Right ventricle myocardium inferior (tissue), 1 donor: ENCODE measurements at regions not wholly inside any gene's neighbourhood (a gene's known extent, or its start where the extent isn't known, plus 50 kb on each side); places are given as distances from the start of the nearest gene placed in this dataset.

ENCODE experiments used
- ATAC-seq: fragments of 200-7000 bp; cut with Tn5 transposase; one replicate; pipeline ENCODE4 v1.9.1; 2020; ENCODE audit warnings: mild to moderate bottlenecking, moderate library complexity
- DNase-seq: peaks from one replicate; pipeline ENCODE4 v3.0.0; 2021; ENCODE audit errors: missing footprints
- intact Hi-C: fragments of 100-400 bp; cut with DNase I; formaldehyde crosslinking; loops from one replicate; pipeline ENCODE4 v1.11.0; 2022
- donor health status: DM: no; HTN: yes; CAD: no; lungs with severe emphysema.

DNA sequence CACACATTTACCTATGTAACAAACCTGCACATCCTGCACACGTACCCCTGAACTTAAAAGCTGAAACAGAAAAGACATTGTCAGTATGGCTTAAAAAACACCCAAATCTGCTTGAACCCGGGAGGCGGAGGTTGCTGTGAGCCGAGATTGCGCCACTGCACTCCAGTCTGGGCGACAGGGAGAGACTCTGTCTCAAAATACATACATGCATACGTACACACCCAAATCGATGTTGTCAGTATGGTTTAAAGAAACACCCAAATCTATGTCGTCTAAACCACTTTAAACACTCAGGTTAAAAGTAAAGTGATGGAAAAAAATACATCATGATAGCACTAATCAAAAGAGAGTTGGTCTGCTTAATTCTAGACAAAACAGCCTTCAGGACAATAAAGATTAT is 257.5 kb downstream of the RPRM start:
- ATAC-seq (no peak), DNase-seq (no peak)
- intact Hi-C loops: no loop called here

GRCh38 chr2:153218851-153219250 is 259.7 kb downstream of the RPRM start:
- no peak for DNase-seq
- intact Hi-C loops: no loop called here
- no peak for ATAC-seq

DNA sequence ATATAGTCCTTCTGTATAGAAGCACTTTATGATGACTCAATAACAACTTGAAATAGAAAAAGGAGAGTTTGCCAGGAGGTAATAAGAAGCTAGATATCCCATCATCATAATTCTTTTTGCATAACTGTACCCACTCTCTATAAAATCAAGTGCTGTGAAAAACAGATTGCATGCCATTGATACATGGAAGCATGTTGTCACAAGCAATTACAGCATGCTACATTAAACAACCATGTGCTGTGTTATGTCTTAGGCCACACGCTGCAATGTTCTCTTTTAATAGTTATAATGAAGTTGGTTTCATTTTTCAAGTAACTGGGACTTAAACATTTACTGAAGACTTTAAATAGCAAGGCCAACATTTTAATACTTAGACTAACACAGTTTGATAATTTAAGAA is 264.2 kb downstream of the RPRM start:
- no peak for DNase-seq
- ATAC-seq: no peak
- intact Hi-C loops: no loop called here

- ATAC-seq (no peak), DNase-seq (no peak)
- intact Hi-C loops: no loop called here
Observed at GRCh38 chr2:153213022-153213421, 265.5 kb downstream of the RPRM start.

- ATAC-seq (no peak), DNase-seq (no peak)
- intact Hi-C loops: no loop called here
Observed at GRCh38 chr2:153197402-153198386, 280.9 kb downstream of the RPRM start.

DNA sequence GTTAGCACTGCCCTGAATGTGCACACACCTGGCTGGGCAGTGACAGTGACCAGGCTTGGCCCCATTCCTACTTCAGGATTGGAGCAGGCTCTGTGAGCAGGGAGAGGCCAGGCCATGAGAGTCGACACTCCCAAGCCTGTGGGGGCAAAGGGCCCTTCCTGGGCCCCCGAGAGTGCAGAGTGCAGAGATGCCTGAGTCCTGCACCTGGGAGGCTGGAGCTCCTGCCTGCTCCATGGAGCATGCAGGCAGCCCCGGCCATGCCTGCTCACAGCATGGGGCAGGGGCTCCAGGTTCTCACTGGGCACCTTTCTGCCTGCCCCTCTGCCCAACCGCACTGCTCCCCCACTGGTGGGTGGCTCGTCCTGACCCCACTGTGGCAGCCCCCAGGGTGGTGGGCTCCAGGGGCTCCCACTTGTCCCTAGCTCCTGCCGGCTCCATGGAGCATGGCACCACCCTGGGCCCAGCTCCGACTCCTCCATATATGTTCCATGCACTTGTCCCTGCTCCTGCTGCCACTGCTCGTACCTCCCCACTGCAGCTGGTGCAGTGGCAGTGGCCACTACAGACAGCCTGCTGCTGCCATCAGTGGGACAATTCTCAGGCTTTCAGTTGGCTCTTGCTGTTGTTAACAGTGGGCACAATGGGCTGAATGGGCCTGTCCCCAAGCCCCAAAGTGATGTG is 282.0 kb downstream of the RPRM start:
- ATAC-seq (no peak), DNase-seq (no peak)
- intact Hi-C loops: no loop called here

GRCh38 chr2:153195342-153195741 is 283.2 kb downstream of the RPRM start:
- DNase-seq (peak; percentile 26), ATAC-seq (no peak)
- intact Hi-C loops: no loop called here

DNA sequence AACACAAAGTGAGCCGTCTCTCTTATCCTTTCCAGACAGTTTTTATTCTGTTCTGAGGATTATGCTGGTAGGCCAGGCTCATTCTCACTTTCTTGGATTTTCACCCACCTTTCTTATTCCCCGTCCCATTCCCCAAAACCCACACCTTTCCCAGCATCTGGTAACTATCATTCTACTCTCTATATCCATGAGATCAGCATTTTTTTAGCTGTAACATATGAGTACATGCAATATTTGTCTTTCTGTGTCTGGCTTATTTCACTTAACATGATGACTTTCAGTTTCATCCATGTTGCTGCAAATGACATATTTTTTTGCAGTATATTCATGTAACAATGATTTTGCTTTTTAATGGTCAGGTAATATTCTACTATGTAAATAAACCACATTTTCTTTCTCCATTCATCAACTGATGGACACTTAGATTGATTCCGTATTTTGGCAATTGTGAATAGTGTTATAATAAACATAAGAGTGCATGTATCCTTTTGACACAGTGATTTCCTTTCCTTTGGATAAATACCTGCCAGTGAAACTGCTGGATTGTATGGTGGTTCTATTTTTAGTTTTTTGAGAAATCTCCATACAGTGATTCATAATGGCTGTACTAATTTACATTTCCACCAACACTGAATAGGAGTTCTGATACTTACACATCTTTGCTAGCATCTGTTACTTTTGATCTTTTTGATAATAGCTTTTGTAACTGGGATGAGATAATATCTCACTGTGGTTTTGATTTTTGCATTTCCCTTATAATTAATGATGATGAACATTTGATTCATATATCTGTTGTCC is 289.3 kb downstream of the RPRM start:
- DNase-seq: no peak
- ATAC-seq: no peak
- intact Hi-C loops: no loop called here

DNA sequence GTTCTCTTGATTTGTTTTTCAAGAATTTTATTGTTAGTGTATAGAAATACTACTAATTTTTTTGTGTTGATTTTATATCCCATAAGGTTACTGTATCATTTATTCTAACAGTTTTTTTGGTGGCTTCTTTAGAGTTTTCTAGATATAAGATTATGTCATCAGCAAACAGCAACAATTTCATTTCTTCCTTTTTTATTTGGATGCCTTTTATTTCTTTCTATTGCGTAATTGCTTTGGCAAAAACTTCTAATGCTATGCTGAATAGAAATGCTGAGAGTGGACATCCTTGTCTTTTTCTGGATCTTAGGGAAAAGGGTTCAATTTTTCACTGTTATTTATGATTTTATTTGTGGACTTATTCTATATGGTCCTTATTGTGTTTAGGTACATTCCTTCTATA is 298.8 kb downstream of the RPRM start:
- ATAC-seq (no peak), DNase-seq (no peak)
- intact Hi-C loops: no loop called here

DNA sequence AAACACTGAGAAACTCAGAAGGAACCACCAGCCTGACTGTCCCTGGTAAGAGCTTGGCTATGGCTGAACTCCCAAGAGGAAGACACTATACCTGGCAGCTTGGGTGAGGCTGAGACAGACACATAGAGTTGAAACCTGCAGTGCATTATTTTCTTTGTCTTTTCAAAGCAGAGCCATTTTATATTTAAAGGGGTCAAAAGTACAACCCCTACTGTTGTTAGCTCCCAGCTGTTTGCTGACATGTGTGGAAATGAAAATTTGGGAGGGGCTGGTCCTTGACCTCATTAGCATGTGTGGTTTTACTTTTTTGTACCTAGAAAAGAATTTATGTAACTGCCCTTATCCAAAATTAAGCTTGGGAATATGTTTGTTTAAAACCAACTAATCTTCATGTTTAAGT is 309.0 kb downstream of the RPRM start:
- ATAC-seq (no peak), DNase-seq (no peak)
- intact Hi-C loops: no loop called here

- intact Hi-C loops: no loop called here
- DNase-seq (no peak), ATAC-seq (no peak)
Observed at GRCh38 chr2:153165021-153165420, 313.5 kb downstream of the RPRM start.

DNA sequence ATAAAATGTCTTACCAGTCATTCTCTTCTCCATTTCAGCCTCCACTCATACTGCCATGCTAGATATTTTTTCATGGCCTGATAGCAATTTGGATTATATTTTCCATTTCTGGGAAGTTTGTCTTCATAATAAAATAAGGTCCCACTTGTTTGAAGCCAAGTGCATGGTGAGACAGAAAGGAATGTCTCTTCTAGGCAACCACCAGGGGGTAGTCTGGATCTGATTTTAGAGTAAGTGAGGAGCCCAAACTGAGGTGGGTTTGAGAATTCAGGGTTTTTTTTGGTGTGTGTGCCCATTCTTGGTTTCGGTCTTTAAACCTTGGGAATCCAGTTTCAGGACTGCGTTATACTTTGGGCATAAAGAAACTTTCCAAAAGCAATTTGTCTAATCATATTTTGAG is 315.5 kb downstream of the RPRM start:
- DNase-seq (no peak), ATAC-seq (no peak)
- intact Hi-C loops: no loop called here

GRCh38 chr2:153156743-153157142 is 321.8 kb downstream of the RPRM start:
- DNase-seq (no peak), ATAC-seq (no peak)
- intact Hi-C loops: no loop called here

DNA sequence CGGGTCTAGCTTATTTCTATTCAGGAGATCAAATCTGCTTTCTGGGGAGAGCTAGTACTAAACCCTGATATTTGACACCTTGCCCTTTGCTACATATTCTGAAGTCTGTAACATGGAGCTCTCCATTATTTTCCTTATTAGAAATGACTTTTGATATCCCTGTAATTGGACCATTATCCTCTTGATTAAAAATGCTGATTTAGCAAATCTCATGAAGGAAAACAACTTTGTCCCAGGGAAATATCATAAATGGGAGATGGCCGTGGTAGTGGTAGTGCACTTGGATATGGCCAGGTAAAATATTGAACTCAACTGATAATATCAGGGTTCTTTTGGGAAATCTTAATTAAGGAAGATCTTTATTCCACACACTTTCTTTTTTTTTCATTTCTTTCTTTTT is 326.5 kb downstream of the RPRM start:
- intact Hi-C loops: no loop called here
- no peak for ATAC-seq
- DNase-seq: no peak

GRCh38 chr2:153145470-153145978 is 333.0 kb downstream of the RPRM start:
- intact Hi-C loops: no loop called here
- no peak for ATAC-seq
- no peak for DNase-seq

GRCh38 chr2:153143540-153143939 is 335.0 kb downstream of the RPRM start:
- no peak for DNase-seq
- intact Hi-C loops: no loop called here

GRCh38 chr2:153140498-153140897 is 338.1 kb downstream of the RPRM start:
- no peak for ATAC-seq
- DNase-seq: no peak

More at GRCh38 chr2:153143540-153143939, 335.0 kb downstream of the RPRM start:
- no peak for ATAC-seq

GRCh38 chr2:153138651-153139375 is 339.7 kb downstream of the RPRM start:
- intact Hi-C loops: no loop called here
- DNase-seq (no peak), ATAC-seq (no peak)

More at GRCh38 chr2:153140498-153140897, 338.1 kb downstream of the RPRM start:
- intact Hi-C loops: no loop called here

DNA sequence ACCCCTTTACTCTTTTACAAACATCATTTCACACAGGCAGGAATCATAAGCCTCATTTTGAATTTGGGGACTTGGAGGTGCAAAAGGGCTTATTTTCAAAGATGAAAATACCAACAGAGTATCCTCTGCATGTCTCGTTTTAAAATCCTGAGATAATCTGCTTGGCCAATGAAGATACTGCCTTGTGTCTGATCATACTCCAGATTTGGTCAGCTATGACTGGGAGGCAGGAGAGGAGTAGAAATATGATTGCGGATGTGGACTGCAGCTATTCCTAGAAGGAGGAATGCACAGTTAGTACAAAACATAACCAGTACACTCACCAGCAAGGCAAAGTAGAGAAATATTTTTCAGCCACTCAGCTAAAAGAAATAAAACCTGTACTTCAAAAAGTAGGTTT is 342.3 kb downstream of the RPRM start:
- ATAC-seq: no peak
- intact Hi-C loops: no loop called here
- no peak for DNase-seq
